ENCODE measurements at regions not wholly inside any gene's neighbourhood (a gene's known extent, or its start where the extent isn't known, plus 50 kb on each side); places are given as distances from the start of the nearest gene placed in this dataset.

DNA sequence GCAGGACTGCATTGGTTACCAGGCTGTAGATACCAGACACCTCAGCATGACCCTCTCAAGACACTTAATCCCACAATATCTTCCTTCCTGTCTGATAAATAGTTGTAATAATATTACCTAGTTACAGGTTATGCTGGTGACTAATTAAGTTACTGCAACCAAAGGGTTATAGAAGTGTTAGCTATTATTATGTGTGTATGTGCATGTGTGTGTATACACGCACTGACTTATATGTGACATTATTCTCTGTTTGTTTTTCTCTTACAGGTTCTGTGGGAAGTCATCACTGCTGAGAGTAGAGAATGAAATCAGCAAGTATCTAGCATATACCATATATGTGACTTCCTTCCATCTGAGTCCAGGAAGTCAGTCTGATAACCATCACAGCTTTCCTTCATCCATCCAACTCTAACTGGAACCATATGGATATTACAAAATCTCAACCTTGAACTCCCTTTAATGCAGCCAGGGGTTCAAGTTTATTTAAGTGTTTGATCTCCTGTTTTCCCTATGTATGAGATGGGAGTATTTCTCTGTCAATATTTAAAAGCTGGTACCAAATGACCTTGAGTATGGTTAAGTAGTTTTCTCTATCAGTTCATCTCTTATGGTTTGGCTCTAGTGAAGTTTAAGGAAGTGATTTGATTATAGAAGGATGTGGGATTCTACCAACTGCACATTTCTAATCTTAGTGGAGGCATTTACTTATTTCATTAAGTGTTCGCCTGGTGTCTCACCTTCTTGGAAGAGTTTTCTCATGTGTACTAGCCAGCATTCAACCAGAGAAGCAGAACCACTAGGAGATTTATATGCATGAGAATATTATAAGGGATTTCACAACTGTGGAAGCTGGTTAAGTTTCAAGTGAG is 313.2 kb downstream of the HIVEP2 start:
- H2AFZ ChIP-seq = no peak overlapping the region
- Mint-ChIP-seq H3K27ac (no peak overlapping the region), H3K4me1 (peaks cover 4% of the 10 kb centered on the region; the same call in 2 of the 3 replicates), H3K4me3 (no peak overlapping the region), H3K9me3 (no peaks in the 10 kb centered on the region), H3K27me3 (ENCODE audit: insufficient read depth, low read depth, poor library complexity) (no peaks in the 10 kb centered on the region), H3K36me3 (ENCODE audit: low read depth) (no peaks in the 10 kb centered on the region)
- H3K36me3 ChIP-seq (ENCODE audit: insufficient read depth) = no peaks in the 10 kb centered on the region
- no peaks in the 10 kb centered on the region for H3F3A ChIP-seq (replicated peaks; ENCODE audit: low read depth)
- H3K27ac ChIP-seq (ENCODE audit: low read depth) = no peak overlapping the region
- H3K4me1 ChIP-seq (ENCODE audit: insufficient read depth) = 0 out of 2 replicates have a peak, but pooled peaks cover 2% of the 10 kb centered on the region
- no peaks in the 10 kb centered on the region for H3K79me2 ChIP-seq (replicated peaks; ENCODE audit: insufficient read depth)
- no peaks in the 10 kb centered on the region for H3K27me3 ChIP-seq (ENCODE audit: insufficient read depth)
- H4K20me1 ChIP-seq (replicated peaks; ENCODE audit: insufficient read depth) = no peaks in the 10 kb centered on the region
- H3K4me3 ChIP-seq = no peak overlapping the region
- 0 out of 2 replicates have a peak, but pooled peaks cover 7% of the 10 kb centered on the region for H3K9me2 ChIP-seq (ENCODE audit: insufficient read depth)
- no peak overlapping the region for H3K4me2 ChIP-seq
- DNase-seq (ENCODE audit: low spot score) (no peak), ATAC-seq (no peak)
- TF ChIP-seq POLR2AphosphoS5 (IDR thresholded peaks at IDR 0.05; ENCODE audit: low read depth) = no peak
- TF ChIP-seq, protein P1, sequence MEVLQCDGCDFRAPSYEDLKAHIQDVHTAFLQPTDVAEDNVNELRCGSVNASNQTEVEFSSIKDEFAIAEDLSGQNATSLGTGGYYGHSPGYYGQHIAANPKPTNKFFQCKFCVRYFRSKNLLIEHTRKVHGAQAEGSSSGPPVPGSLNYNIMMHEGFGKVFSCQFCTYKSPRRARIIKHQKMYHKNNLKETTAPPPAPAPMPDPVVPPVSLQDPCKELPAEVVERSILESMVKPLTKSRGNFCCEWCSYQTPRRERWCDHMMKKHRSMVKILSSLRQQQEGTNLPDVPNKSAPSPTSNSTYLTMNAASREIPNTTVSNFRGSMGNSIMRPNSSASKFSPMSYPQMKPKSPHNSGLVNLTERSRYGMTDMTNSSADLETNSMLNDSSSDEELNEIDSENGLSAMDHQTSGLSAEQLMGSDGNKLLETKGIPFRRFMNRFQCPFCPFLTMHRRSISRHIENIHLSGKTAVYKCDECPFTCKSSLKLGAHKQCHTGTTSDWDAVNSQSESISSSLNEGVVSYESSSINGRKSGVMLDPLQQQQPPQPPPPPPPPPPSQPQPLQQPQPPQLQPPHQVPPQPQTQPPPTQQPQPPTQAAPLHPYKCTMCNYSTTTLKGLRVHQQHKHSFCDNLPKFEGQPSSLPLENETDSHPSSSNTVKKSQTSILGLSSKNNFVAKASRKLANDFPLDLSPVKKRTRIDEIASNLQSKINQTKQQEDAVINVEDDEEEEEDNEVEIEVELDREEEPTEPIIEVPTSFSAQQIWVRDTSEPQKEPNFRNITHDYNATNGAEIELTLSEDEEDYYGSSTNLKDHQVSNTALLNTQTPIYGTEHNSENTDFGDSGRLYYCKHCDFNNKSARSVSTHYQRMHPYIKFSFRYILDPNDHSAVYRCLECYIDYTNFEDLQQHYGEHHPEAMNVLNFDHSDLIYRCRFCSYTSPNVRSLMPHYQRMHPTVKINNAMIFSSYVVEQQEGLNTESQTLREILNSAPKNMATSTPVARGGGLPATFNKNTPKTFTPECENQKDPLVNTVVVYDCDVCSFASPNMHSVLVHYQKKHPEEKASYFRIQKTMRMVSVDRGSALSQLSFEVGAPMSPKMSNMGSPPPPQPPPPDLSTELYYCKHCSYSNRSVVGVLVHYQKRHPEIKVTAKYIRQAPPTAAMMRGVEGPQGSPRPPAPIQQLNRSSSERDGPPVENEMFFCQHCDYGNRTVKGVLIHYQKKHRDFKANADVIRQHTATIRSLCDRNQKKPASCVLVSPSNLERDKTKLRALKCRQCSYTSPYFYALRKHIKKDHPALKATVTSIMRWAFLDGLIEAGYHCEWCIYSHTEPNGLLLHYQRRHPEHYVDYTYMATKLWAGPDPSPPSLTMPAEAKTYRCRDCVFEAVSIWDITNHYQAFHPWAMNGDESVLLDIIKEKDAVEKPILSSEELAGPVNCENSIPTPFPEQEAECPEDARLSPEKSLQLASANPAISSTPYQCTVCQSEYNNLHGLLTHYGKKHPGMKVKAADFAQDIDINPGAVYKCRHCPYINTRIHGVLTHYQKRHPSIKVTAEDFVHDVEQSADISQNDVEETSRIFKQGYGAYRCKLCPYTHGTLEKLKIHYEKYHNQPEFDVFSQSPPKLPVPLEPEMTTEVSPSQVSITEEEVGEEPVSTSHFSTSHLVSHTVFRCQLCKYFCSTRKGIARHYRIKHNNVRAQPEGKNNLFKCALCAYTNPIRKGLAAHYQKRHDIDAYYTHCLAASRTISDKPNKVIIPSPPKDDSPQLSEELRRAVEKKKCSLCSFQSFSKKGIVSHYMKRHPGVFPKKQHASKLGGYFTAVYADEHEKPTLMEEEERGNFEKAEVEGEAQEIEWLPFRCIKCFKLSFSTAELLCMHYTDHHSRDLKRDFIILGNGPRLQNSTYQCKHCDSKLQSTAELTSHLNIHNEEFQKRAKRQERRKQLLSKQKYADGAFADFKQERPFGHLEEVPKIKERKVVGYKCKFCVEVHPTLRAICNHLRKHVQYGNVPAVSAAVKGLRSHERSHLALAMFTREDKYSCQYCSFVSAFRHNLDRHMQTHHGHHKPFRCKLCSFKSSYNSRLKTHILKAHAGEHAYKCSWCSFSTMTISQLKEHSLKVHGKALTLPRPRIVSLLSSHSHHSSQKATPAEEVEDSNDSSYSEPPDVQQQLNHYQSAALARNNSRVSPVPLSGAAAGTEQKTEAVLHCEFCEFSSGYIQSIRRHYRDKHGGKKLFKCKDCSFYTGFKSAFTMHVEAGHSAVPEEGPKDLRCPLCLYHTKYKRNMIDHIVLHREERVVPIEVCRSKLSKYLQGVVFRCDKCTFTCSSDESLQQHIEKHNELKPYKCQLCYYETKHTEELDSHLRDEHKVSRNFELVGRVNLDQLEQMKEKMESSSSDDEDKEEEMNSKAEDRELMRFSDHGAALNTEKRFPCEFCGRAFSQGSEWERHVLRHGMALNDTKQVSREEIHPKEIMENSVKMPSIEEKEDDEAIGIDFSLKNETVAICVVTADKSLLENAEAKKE (CRISPR knock-in tag; IDR thresholded peaks at IDR 0.05) = no peak
- TF ChIP-seq EZH2 (IDR thresholded peaks at IDR 0.05; ENCODE audit: low read depth, unreplicated experiment) = no peak
- TF ChIP-seq EZH2phosphoT487 (IDR thresholded peaks at IDR 0.05; ENCODE audit: unreplicated experiment) = no peak
- no peak for TF ChIP-seq ZNF331 (CRISPR knock-in tag; IDR thresholded peaks at IDR 0.05; ENCODE audit: low read depth)
- no peak for TF ChIP-seq CREB1 (CRISPR knock-in tag; IDR thresholded peaks at IDR 0.05; ENCODE audit: low read depth)
- TF ChIP-seq JUNB (IDR thresholded peaks at IDR 0.05; ENCODE audit: unreplicated experiment) = no peak
- no peak for TF ChIP-seq NANOG (IDR thresholded peaks at IDR 0.05; ENCODE audit: borderline replicate concordance)
- no peak for TF ChIP-seq STAT1 (IDR thresholded peaks at IDR 0.05; ENCODE audit: unreplicated experiment)
- no peak for TF ChIP-seq ZNF114 (CRISPR knock-in tag; IDR thresholded peaks at IDR 0.05)
- TF ChIP-seq, protein P2, sequence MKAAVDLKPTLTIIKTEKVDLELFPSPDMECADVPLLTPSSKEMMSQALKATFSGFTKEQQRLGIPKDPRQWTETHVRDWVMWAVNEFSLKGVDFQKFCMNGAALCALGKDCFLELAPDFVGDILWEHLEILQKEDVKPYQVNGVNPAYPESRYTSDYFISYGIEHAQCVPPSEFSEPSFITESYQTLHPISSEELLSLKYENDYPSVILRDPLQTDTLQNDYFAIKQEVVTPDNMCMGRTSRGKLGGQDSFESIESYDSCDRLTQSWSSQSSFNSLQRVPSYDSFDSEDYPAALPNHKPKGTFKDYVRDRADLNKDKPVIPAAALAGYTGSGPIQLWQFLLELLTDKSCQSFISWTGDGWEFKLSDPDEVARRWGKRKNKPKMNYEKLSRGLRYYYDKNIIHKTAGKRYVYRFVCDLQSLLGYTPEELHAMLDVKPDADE (IDR thresholded peaks at IDR 0.05) = no peak
- TF ChIP-seq, protein P3, sequence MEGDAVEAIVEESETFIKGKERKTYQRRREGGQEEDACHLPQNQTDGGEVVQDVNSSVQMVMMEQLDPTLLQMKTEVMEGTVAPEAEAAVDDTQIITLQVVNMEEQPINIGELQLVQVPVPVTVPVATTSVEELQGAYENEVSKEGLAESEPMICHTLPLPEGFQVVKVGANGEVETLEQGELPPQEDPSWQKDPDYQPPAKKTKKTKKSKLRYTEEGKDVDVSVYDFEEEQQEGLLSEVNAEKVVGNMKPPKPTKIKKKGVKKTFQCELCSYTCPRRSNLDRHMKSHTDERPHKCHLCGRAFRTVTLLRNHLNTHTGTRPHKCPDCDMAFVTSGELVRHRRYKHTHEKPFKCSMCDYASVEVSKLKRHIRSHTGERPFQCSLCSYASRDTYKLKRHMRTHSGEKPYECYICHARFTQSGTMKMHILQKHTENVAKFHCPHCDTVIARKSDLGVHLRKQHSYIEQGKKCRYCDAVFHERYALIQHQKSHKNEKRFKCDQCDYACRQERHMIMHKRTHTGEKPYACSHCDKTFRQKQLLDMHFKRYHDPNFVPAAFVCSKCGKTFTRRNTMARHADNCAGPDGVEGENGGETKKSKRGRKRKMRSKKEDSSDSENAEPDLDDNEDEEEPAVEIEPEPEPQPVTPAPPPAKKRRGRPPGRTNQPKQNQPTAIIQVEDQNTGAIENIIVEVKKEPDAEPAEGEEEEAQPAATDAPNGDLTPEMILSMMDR (conservative IDR thresholded peaks at IDR 0.05; ENCODE audit: low read depth in 2 of 2) = no peak
- TF ChIP-seq, protein P4, sequence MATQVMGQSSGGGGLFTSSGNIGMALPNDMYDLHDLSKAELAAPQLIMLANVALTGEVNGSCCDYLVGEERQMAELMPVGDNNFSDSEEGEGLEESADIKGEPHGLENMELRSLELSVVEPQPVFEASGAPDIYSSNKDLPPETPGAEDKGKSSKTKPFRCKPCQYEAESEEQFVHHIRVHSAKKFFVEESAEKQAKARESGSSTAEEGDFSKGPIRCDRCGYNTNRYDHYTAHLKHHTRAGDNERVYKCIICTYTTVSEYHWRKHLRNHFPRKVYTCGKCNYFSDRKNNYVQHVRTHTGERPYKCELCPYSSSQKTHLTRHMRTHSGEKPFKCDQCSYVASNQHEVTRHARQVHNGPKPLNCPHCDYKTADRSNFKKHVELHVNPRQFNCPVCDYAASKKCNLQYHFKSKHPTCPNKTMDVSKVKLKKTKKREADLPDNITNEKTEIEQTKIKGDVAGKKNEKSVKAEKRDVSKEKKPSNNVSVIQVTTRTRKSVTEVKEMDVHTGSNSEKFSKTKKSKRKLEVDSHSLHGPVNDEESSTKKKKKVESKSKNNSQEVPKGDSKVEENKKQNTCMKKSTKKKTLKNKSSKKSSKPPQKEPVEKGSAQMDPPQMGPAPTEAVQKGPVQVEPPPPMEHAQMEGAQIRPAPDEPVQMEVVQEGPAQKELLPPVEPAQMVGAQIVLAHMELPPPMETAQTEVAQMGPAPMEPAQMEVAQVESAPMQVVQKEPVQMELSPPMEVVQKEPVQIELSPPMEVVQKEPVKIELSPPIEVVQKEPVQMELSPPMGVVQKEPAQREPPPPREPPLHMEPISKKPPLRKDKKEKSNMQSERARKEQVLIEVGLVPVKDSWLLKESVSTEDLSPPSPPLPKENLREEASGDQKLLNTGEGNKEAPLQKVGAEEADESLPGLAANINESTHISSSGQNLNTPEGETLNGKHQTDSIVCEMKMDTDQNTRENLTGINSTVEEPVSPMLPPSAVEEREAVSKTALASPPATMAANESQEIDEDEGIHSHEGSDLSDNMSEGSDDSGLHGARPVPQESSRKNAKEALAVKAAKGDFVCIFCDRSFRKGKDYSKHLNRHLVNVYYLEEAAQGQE (IDR thresholded peaks at IDR 0.05; ENCODE audit: unreplicated experiment) = no peak
